ENCODE measurements at regions not wholly inside any gene's neighbourhood (a gene's known extent, or its start where the extent isn't known, plus 50 kb on each side); places are given as distances from the start of the nearest gene placed in this dataset.

DNA sequence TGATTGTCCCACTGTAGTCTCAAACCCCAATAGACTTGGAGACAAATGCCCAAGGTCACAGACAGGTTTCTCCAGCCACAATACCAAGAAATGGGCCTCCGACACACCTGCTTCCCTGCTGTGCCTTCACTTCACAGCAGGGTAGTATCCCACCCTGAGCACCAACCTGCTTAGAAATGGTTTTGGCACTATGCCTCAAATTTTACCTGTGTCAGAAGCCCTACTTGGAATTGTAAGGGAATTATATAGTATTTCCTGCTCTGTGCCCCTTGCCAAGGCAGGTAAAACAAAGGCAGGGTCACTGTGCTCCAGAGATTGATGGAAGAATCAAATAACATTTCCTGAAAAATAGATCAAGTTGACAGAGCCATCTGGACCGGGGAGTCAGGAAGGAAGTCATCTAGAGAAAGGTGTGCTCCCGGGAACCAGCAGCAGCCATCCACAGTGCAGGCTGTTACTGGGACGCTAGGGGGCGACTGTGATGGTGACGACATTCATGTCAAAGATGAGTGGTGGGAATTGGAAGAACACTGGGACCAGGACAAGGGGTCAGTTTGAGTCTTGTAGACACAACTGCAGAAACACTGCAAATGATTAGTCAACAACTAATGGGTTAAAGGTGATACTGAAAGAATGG lies 117.8 kb upstream of the AKR1E2 start:
- no peak overlapping the region for H3K27ac ChIP-seq (ENCODE audit: low read length)
- intact Hi-C loops (cut with DNase I): no loop called here
- no peak for ATAC-seq
- H3K9me3 ChIP-seq (ENCODE audit: control insufficient read depth, low read length): no peaks in the 10 kb centered on the region
- no peak for DNase-seq
- no peaks in the 10 kb centered on the region for H3K27me3 ChIP-seq (ENCODE audit: control insufficient read depth, insufficient read depth)
- no peak overlapping the region for H3K4me3 ChIP-seq (ENCODE audit: low read length)
- WGBS: 48% methylated on average over 6 of the region's 6 CpGs
- no peaks in the 10 kb centered on the region for H3K4me1 ChIP-seq (ENCODE audit: control insufficient read depth, insufficient read depth, low read length)

DNA sequence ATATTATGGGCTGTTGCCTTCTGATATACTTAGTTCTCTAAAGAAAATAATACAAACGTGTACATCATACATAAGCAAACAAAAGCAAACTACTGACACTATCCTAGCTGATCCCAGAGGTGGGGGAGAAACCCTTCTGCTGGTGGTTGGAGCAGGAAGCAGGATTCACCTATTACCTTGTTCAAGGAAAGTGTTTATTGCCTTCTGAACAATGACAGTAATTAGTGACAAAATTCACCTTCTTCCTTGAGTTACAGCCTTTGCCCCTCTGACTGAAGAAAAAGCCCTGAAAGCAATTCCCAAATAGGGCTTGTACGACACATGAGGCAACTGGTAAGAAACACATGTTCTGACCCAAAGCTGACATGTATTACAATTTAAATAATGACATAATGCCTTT lies 118.8 kb upstream of the AKR1E2 start:
- no peaks in the 10 kb centered on the region for H3K4me1 ChIP-seq (ENCODE audit: control insufficient read depth, insufficient read depth, low read length)
- no peaks in the 10 kb centered on the region for H3K9me3 ChIP-seq (ENCODE audit: control insufficient read depth, low read length)
- no peaks in the 10 kb centered on the region for H3K27me3 ChIP-seq (ENCODE audit: control insufficient read depth, insufficient read depth)
- WGBS: 82% methylated on average over 2 of the region's 2 CpGs
- intact Hi-C loops (cut with DNase I): no loop called here
- DNase-seq (no peak), ATAC-seq (no peak)
- no peak overlapping the region for H3K4me3 ChIP-seq (ENCODE audit: low read length)
- no peak overlapping the region for H3K27ac ChIP-seq (ENCODE audit: low read length)

DNA sequence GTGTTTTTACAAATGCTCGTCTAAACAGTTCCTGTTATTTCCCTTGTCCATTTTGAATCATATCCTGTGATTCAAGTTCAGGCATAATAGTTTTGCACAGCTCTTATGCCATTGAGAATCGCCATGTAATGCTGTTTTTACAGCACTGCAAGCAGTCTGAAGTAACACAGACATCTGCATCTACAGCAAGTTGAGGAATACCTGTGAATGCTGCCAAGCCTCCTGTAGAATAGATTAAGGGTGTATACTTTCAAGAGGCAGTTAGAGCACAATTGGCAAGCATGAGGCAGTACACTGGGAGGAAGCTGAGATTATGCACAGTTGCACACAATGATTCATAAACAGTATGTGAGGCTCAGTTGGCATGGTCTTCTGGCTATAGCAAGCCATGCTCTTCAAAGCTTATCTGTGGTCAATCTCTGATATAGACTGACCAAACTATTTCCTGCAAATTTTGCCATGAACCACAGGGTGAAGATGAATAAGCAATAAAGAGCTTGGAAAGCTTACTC lies 121.9 kb upstream of the AKR1E2 start:
- Histone ChIP-seq H3K4me3 (ENCODE audit: low read length) (no peak overlapping the region), H3K4me1 (ENCODE audit: control insufficient read depth, insufficient read depth, low read length) (no peaks in the 10 kb centered on the region), H3K9me3 (ENCODE audit: control insufficient read depth, low read length) (no peaks in the 10 kb centered on the region), H3K27me3 (ENCODE audit: control insufficient read depth, insufficient read depth) (no peaks in the 10 kb centered on the region), H3K27ac (ENCODE audit: low read length) (no peak overlapping the region)
- peak; percentile 60 to 82 for ATAC-seq
- DNase-seq: no peak
- WGBS: 10% methylated on average over 2 of the region's 2 CpGs
- intact Hi-C loops (cut with DNase I): no loop called here

DNA sequence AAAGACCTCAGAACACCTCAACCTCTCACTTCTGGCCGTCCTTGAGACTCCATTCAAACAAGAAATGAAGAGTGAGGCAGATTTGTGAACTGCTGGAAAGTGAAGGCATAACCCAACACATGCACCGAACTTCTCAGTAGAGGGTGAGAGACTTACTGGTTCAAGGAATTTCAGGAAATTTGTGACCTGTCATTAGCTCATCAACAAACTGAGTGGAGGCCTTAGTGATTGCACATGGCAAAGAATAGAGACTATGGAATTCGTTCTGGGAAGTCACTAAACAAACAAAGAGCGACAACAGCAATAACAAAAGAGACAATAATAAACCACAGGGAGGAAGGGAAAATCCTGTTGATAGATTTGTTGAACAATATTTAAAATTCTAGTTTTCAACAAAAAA lies 125.0 kb upstream of the AKR1E2 start:
- Histone ChIP-seq H3K4me1 (ENCODE audit: control insufficient read depth, insufficient read depth, low read length) (peaks cover 2% of the 10 kb centered on the region), H3K4me3 (ENCODE audit: low read length) (no peak overlapping the region), H3K9me3 (ENCODE audit: control insufficient read depth, low read length) (no peaks in the 10 kb centered on the region), H3K27me3 (ENCODE audit: control insufficient read depth, insufficient read depth) (no peaks in the 10 kb centered on the region), H3K27ac (ENCODE audit: low read length) (no peak overlapping the region)
- 76% methylated on average over 4 of the region's 4 CpGs for WGBS
- ATAC-seq (no peak), DNase-seq (no peak)
- intact Hi-C loops (cut with DNase I): no loop called here

DNA sequence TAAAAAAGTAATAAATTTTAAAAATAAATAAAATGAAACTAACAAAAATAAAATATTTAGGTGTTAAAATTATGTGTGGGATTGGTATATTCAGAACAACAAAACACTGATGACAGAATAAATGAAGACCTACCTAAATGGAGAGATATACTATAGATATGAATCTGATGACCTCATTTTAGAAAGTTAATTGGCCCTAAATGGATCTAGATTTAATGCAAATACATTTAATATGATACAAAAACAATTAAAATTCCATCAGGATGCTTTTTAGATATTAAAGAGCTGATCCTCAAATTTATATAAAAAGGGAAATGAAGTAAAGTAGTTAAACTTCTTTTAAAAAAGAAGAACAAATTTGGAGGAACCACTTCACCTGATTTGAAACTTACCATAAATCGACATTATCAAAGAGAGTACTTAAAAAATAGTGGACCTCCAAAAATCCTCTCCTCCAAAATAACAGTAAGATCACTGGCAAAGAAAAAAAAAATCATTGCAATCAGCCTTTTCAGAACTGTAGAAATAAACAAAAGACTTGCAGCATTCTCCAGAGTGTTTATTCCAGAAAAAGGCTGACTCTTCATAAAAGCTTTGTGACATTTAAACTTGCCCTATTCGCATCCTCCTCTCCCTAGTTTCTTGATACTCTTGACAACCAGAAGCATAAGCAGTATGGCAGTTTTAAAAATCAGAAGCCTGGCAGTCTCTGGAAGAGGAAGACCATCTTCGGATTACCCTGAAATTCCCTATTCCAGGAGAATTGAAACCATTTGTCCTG lies 125.9 kb upstream of the AKR1E2 start:
- H3K27me3 ChIP-seq (ENCODE audit: control insufficient read depth, insufficient read depth): no peaks in the 10 kb centered on the region
- H3K9me3 ChIP-seq (ENCODE audit: control insufficient read depth, low read length): no peaks in the 10 kb centered on the region
- no peak overlapping the region for H3K4me3 ChIP-seq (ENCODE audit: low read length)
- H3K27ac ChIP-seq (ENCODE audit: low read length): no peak overlapping the region
- intact Hi-C loops (cut with DNase I): no loop called here
- DNase-seq (no peak), ATAC-seq (no peak)
- 80% methylated on average over 3 of the region's 3 CpGs for WGBS
- H3K4me1 ChIP-seq (ENCODE audit: control insufficient read depth, insufficient read depth, low read length): peaks cover 4% of the 10 kb centered on the region

DNA sequence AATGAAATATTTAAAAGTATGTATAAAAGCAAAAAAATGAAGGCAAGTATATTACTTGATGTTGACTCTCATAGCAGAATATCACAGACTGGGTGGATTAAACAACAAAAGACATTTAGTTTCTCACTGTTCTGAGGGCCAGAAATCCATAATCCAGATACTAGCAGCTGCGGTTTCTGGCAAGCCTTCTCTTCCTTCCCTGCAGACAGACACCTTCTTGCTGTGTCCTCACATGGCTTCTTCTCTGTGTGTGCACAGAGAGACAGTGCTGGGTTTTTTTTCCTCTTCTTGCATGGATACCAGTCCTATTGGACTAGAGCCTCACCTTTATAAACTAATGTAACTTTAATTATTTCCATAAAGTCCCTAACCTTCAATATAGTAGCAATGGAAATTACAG lies 127.9 kb upstream of the AKR1E2 start:
- Histone ChIP-seq H3K9me3 (ENCODE audit: control insufficient read depth, low read length) (no peaks in the 10 kb centered on the region), H3K4me1 (ENCODE audit: control insufficient read depth, insufficient read depth, low read length) (peaks cover 4% of the 10 kb centered on the region), H3K27ac (ENCODE audit: low read length) (no peak overlapping the region), H3K4me3 (ENCODE audit: low read length) (no peak overlapping the region), H3K27me3 (ENCODE audit: control insufficient read depth, insufficient read depth) (no peaks in the 10 kb centered on the region)
- ATAC-seq: peak in 1 of 2 donors; percentile 47
- intact Hi-C loops (cut with DNase I): no loop called here
- peak in 1 of 3 donors; percentile 35 for DNase-seq
- 19% methylated on average over 1 of the region's 1 CpG for WGBS

DNA sequence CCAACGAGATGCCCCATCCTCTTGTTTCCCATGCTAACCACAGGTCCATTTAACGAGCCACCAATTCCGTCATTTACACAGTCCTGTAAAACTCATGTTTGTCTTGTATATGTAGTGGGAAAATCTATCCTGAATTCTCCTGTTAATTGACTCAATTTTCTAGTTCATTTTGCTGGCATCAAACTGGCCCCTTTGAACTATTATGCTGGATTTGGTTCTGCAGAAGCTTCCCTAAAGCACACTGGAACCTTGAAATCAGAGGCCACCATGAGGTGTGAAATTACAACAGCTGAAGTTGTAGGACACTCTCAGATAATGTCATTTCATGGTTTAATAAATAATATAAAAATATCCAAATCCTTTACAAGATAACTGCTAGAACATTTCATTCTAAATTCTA lies 129.8 kb upstream of the AKR1E2 start:
- Histone ChIP-seq H3K4me1 (ENCODE audit: control insufficient read depth, insufficient read depth, low read length) (peaks cover 4% of the 10 kb centered on the region), H3K27ac (ENCODE audit: low read length) (no peak overlapping the region), H3K9me3 (ENCODE audit: control insufficient read depth, low read length) (no peaks in the 10 kb centered on the region), H3K27me3 (ENCODE audit: control insufficient read depth, insufficient read depth) (no peaks in the 10 kb centered on the region), H3K4me3 (ENCODE audit: low read length) (no peak overlapping the region)
- intact Hi-C loops (cut with DNase I): no loop called here
- ATAC-seq (no peak), DNase-seq (no peak)
- WGBS: 96% methylated on average over 3 of the region's 3 CpGs

DNA sequence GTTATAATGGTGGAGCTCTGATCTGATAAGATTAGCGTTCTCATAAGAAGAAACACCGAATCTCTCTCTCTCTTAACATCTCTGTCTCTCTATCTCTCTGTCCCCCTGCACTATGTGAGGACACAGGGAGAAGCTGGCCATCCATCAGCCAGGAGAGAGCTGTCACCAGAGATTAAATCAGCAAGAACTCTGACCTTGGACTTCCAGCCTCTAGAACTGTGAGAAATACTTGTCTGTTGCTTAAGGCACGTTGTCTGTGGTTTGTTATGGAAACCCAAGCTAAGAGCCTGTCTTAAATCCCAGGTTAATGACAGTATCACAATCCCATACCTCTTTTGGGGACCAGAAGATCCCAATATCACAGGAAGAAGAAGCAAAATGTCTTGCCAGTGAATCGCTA lies 132.0 kb upstream of the AKR1E2 start:
- H3K27ac ChIP-seq (ENCODE audit: low read length): no peak overlapping the region
- DNase-seq (no peak), ATAC-seq (no peak)
- H3K9me3 ChIP-seq (ENCODE audit: control insufficient read depth, low read length): no peaks in the 10 kb centered on the region
- 85% methylated on average over 4 of the region's 4 CpGs for WGBS
- H3K4me1 ChIP-seq (ENCODE audit: control insufficient read depth, insufficient read depth, low read length): peaks cover 4% of the 10 kb centered on the region
- no peaks in the 10 kb centered on the region for H3K27me3 ChIP-seq (ENCODE audit: control insufficient read depth, insufficient read depth)
- H3K4me3 ChIP-seq (ENCODE audit: low read length): no peak overlapping the region
- intact Hi-C loops (cut with DNase I): no loop called here

DNA sequence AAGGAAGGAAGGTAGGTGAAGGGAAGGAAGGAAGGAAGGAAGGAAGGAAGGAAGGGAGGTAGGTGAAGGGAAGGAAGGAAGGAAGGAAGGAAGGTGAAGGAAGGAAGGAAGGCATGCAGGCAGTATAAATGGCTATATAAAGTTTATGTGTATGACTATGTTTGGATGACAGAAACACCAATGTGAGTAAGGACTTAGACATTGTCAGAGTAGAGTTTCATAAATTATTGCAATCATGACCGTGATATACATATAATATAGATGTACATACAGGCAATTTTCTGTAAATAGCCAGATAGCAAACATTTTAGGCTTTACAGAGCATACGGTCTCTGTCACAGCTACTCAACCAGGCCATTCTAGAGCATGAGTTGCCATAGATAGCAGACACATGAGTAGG lies 133.8 kb upstream of the AKR1E2 start:
- ATAC-seq: no peak
- Histone ChIP-seq H3K4me3 (ENCODE audit: low read length) (no peak overlapping the region), H3K27ac (ENCODE audit: low read length) (no peak overlapping the region), H3K27me3 (ENCODE audit: control insufficient read depth, insufficient read depth) (no peaks in the 10 kb centered on the region), H3K9me3 (ENCODE audit: control insufficient read depth, low read length) (no peaks in the 10 kb centered on the region), H3K4me1 (ENCODE audit: control insufficient read depth, insufficient read depth, low read length) (peaks cover 3% of the 10 kb centered on the region)
- WGBS: 100% methylated on average over 2 of the region's 2 CpGs
- no peak for DNase-seq
- intact Hi-C loops (cut with DNase I): no loop called here

DNA sequence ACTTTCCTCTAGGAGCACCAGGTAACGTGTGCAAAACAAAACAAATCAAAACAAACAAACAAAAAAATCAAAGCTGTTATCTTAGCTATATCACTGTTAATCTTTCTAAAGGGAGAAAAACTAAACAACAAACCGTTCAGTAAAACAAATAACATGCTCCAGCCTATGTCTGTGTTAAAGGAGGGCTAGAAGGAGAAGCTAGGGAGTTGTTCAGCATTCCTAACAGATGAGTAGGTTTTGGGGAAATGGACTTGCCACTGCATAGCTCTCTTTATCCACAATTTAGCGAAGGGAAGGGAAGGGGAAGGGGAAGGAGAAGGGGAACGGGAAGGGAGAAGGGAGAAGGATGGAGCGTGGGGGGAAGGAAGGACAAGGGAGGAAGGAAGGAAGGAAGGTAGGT lies 134.2 kb upstream of the AKR1E2 start:
- WGBS: 77% methylated on average over 3 of the region's 5 CpGs
- ATAC-seq (no peak), DNase-seq (no peak)
- H3K4me3 ChIP-seq (ENCODE audit: low read length): no peak overlapping the region
- no peaks in the 10 kb centered on the region for H3K9me3 ChIP-seq (ENCODE audit: control insufficient read depth, low read length)
- no peak overlapping the region for H3K27ac ChIP-seq (ENCODE audit: low read length)
- H3K4me1 ChIP-seq (ENCODE audit: control insufficient read depth, insufficient read depth, low read length): peaks cover 3% of the 10 kb centered on the region
- H3K27me3 ChIP-seq (ENCODE audit: control insufficient read depth, insufficient read depth): no peaks in the 10 kb centered on the region
- intact Hi-C loops (cut with DNase I): no loop called here

DNA sequence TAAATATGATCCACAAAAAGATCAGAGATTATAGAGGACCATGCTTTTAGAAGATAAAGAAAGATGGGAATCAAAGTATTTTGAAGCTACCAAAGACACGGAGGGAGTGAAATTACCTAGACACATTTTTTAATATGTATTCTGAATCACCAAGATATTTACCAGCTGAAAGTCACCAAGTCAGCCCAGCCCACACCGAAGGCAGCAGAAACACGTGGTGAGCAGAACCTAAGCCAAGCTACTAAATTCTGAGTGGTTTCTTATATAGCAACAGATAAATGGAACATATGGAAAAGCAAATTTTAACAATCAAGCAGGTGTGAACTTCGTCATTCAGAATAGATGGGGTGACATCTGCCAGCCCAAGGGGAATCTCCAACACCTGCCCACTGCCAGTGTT lies 134.7 kb upstream of the AKR1E2 start:
- DNase-seq (no peak), ATAC-seq (no peak)
- Histone ChIP-seq H3K4me3 (ENCODE audit: low read length) (no peak overlapping the region), H3K27me3 (ENCODE audit: control insufficient read depth, insufficient read depth) (no peaks in the 10 kb centered on the region), H3K9me3 (ENCODE audit: control insufficient read depth, low read length) (no peaks in the 10 kb centered on the region), H3K27ac (ENCODE audit: low read length) (no peak overlapping the region), H3K4me1 (ENCODE audit: control insufficient read depth, insufficient read depth, low read length) (peaks cover 3% of the 10 kb centered on the region)
- 79% methylated on average over 4 of the region's 4 CpGs for whole genome bisulfite sequencing
- intact Hi-C loops (cut with DNase I): no loop called here
